Loucy (cell line): ENCODE measurements at regions not wholly inside any gene's neighbourhood (a gene's known extent, or its start where the extent isn't known, plus 50 kb on each side); places are given as distances from the start of the nearest gene placed in this dataset.

Experiments used
- H2AFZ ChIP-seq: fragments of 200-600 bp; sonication (generic); 2 replicates; pipeline ENCODE4 v1.6.0; 2016; ENCODE audit warnings: antibody characterized with exemption, mild to moderate bottlenecking, low read length, moderate library complexity
- H3F3A ChIP-seq: fragments of 200-600 bp; 2 replicates; pipeline ENCODE4 v1.6.0; 2016; ENCODE audit warnings: antibody characterized with exemption, low read depth, mild to moderate bottlenecking
- H3K27me3 ChIP-seq: fragments of 200-600 bp; sonication (generic); 2 replicates; pipeline ENCODE4 v1.6.1; 2014; ENCODE audit warnings: low read length, mild to moderate bottlenecking; ENCODE audit not compliant: insufficient read depth, poor library complexity, severe bottlenecking
- H3K36me3 ChIP-seq: fragments of 200-600 bp; sonication (generic); 2 replicates; pipeline ENCODE4 v1.6.1; 2016; ENCODE audit warnings: low read length; ENCODE audit not compliant: insufficient read depth
- H3K4me1 ChIP-seq: fragments of 200-600 bp; sonication (generic); 2 replicates; pipeline ENCODE4 v1.5.1; 2014; ENCODE audit warnings: low read length, mild to moderate bottlenecking; ENCODE audit not compliant: insufficient read depth, poor library complexity, severe bottlenecking
- H3K4me2 ChIP-seq: fragments of 200-600 bp; sonication (generic); 2 replicates; pipeline ENCODE4 v1.6.0; 2014; ENCODE audit warnings: antibody characterized with exemption, low read length, low read depth, mild to moderate bottlenecking; ENCODE audit not compliant: poor library complexity, severe bottlenecking
- H3K4me3 ChIP-seq: fragments of 200-600 bp; sonication (generic); 2 replicates; pipeline ENCODE4 v1.5.1; 2014; ENCODE audit warnings: low read length, mild to moderate bottlenecking, mixed read lengths; ENCODE audit not compliant: poor library complexity, severe bottlenecking
- H3K79me2 ChIP-seq: fragments of 200-600 bp; sonication (generic); 2 replicates; pipeline ENCODE4 v1.6.1; 2014; ENCODE audit warnings: low read length; ENCODE audit not compliant: insufficient read depth
- H3K9ac ChIP-seq: fragments of 200-600 bp; sonication (generic); 2 replicates; pipeline ENCODE4 v1.6.0; 2014; ENCODE audit warnings: mild to moderate bottlenecking, low read depth, low read length, moderate library complexity; ENCODE audit not compliant: poor library complexity, severe bottlenecking
- H3K9me2 ChIP-seq: fragments of 200-600 bp; sonication (generic); replicated peaks from 2 replicates; pipeline ENCODE4 v1.6.1; 2016; ENCODE audit warnings: low read depth, low read length, mixed read lengths
- H3K9me3 ChIP-seq: fragments of 200-600 bp; sonication (generic); 2 replicates; pipeline ENCODE4 v1.6.1; 2014; ENCODE audit warnings: mild to moderate bottlenecking, antibody characterized with exemption, low read length, low read depth; ENCODE audit not compliant: insufficient read depth
- H4K20me1 ChIP-seq: fragments of 200-600 bp; sonication (generic); 2 replicates; pipeline ENCODE4 v1.6.0; 2014; ENCODE audit warnings: antibody characterized with exemption, low read length, mild to moderate bottlenecking; ENCODE audit not compliant: insufficient read depth, poor library complexity, severe bottlenecking
- CTCF ChIP-seq: fragments of 200-600 bp; sonication (generic); conservative IDR thresholded peaks from 2 replicates; pipeline ENCODE4 v1.5.1; 2014; ENCODE audit warnings: mild to moderate bottlenecking, antibody characterized with exemption, low read length
- EZH2phosphoT487 ChIP-seq: fragments of 200-600 bp; IDR thresholded peaks from 2 replicates; pipeline ENCODE4 v1.6.1; 2018; ENCODE audit warnings: antibody characterized with exemption, mild to moderate bottlenecking, moderate library complexity, borderline replicate concordance

DNA sequence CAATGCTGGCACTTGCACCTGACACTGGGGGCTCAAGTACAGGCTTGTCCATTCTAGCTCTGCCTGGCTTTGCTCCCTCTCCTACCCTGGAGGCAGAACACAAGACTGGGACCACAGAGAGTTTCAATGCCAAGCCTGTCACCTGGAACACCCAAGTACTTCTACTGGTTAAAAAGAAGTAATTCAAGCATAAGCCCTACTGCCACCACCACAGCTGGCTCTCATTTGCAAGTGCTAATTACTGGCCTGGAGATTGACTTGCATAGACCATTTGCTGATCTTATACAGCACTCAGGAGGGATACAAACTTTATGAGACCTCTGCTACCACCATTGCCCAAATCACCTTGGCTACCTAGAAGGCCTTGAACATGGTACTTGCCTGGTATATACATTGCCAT lies 1550.9 kb downstream of the C4orf33 start:
- H3K9me3 ChIP-seq = no peaks in the 10 kb centered on the region
- H3K36me3 ChIP-seq = no peaks in the 10 kb centered on the region
- H3F3A ChIP-seq = no peaks in the 10 kb centered on the region
- H2AFZ ChIP-seq = no peak overlapping the region
- no peaks in the 10 kb centered on the region for H3K27me3 ChIP-seq
- TF ChIP-seq EZH2phosphoT487 = no peak
- H3K9me2 ChIP-seq = 0 out of 2 replicates have a peak, but pooled peaks cover 4% of the 10 kb centered on the region
- no peaks in the 10 kb centered on the region for H3K79me2 ChIP-seq
- no peaks in the 10 kb centered on the region for H4K20me1 ChIP-seq
- H3K9ac ChIP-seq = no peak overlapping the region
- H3K4me2 ChIP-seq = no peak overlapping the region
- H3K4me3 ChIP-seq = no peak overlapping the region
- no peaks in the 10 kb centered on the region for H3K4me1 ChIP-seq

DNA sequence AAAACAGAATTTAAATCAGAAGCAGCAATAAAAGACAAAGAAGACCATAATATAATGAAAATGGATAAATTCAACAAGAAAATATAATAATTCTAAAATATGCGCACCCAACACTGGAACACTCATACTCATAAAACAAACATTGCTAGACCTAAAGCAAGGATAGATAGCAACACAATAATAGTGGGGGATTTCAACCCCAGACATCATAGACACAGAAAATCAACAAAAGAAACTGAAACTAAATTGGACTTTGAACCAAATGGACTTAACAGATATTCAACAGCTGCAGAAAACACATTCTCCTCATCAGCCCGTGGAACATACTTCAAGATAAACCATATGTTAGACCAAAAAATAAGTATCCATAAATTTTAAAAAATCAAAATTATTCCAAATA lies 1552.6 kb downstream of the C4orf33 start:
- TF ChIP-seq CTCF = no peak
- H3K4me2 ChIP-seq = peak overlapping the region; percentile 40
- no peaks in the 10 kb centered on the region for H3K4me1 ChIP-seq

DNA sequence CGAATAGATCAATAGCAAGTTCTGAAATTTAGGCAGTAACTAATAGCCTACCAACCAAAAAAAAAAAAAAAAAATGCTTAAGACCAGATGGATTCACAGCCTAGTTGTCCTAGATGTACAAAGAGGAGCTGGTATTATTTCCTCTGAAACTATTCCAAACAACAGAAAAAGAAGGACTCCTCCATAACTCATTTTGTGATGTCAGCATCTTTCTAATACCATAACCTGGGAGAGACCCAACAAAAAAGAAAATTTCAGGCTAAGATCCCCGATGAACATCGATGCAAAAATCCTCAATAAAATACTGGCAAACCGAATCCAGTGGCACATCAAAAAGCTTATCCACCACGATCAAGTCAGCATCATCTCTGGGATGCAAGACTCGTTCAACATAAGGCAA lies 1557.9 kb downstream of the C4orf33 start:
- Histone ChIP-seq H3K9ac (no peak overlapping the region), H2AFZ (no peak overlapping the region), H3K36me3 (no peaks in the 10 kb centered on the region), H3K4me3 (no peak overlapping the region), H3F3A (no peaks in the 10 kb centered on the region), H3K4me2 (no peak overlapping the region), H4K20me1 (no peaks in the 10 kb centered on the region), H3K9me2 (no peaks in the 10 kb centered on the region), H3K27me3 (no peaks in the 10 kb centered on the region), H3K9me3 (no peaks in the 10 kb centered on the region), H3K4me1 (no peaks in the 10 kb centered on the region), H3K79me2 (no peaks in the 10 kb centered on the region)
- TF ChIP-seq CTCF (no peak), EZH2phosphoT487 (no peak)

More for the DNA sequence above, 1552.6 kb downstream of the C4orf33 start:
- Histone ChIP-seq H3K27me3 (no peaks in the 10 kb centered on the region), H4K20me1 (no peaks in the 10 kb centered on the region), H3F3A (no peaks in the 10 kb centered on the region), H3K9me3 (no peaks in the 10 kb centered on the region), H3K9ac (no peak overlapping the region), H3K4me3 (peak overlapping the region; percentile 27), H3K79me2 (no peaks in the 10 kb centered on the region), H2AFZ (no peak overlapping the region), H3K36me3 (no peaks in the 10 kb centered on the region), H3K9me2 (0 out of 2 replicates have a peak, but pooled peaks cover 4% of the 10 kb centered on the region)

DNA sequence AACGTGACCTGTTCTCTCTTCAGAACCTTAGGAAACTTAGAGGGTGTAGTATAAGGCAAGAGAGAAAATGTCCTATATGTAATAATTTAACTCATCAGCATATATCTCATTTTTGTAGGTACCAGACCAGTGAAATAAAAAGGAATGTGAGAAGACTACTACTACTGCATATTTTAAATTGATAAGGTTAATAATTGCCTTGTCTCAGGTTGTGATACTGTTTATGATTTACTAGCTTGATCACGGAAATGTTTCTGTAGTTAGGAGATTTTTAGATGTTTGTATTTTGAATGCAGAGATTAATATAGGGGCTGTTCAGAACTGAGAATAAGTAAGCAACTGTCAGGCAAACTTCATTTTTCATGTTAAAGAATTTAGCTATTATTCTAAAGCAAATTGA lies 1563.4 kb downstream of the C4orf33 start:
- Histone ChIP-seq H3K4me1 (no peaks in the 10 kb centered on the region), H2AFZ (no peak overlapping the region), H3K9me2 (no peaks in the 10 kb centered on the region), H3K4me3 (no peak overlapping the region), H3K36me3 (no peaks in the 10 kb centered on the region), H3K9me3 (no peaks in the 10 kb centered on the region), H3K9ac (no peak overlapping the region), H3K4me2 (no peak overlapping the region), H3K27me3 (no peaks in the 10 kb centered on the region), H4K20me1 (no peaks in the 10 kb centered on the region), H3F3A (no peaks in the 10 kb centered on the region), H3K79me2 (no peaks in the 10 kb centered on the region)
- no peak for TF ChIP-seq EZH2phosphoT487
- no peak for TF ChIP-seq CTCF
